Bronchial epithelial cell (primary cell): ENCODE measurements at regions not wholly inside any gene's neighbourhood (a gene's known extent, or its start where the extent isn't known, plus 50 kb on each side); places are given as distances from the start of the nearest gene placed in this dataset.
"Not testable (repeated sequence)": the region's sequence is repeated elsewhere in the genome, so short reads cannot be mapped to it uniquely, and the experiment has no call there.

Source experiments
- DNase-seq: peaks from one replicate; pipeline ENCODE4 v3.0.0-alpha.2; 2010; ENCODE audit warnings: low read depth
- FAIRE-seq: peaks from 2 replicates; lab custom pipeline; 2011; peaks lifted over from hg19 to GRCh38; lab: Jason Lieb, UNC
- H3K27me3 ChIP-seq: 2 replicates; pipeline ENCODE4 v1.5.1; 2011; ENCODE audit warnings: low read length; ENCODE audit not compliant: control insufficient read depth, insufficient read depth
- H3K36me3 ChIP-seq: 2 replicates; pipeline ENCODE4 v1.5.1; 2011; ENCODE audit warnings: low read length; ENCODE audit not compliant: control insufficient read depth, insufficient read depth
- H3K4me3 ChIP-seq: 2 replicates; pipeline ENCODE4 v1.5.1; 2011; ENCODE audit warnings: mild to moderate bottlenecking, low read depth, low read length, control low read depth
- TF ChIP-seq, protein P1 (sequence below): IDR thresholded peaks from 2 replicates; pipeline ENCODE4 v1.5.1; 2011; ENCODE audit warnings: mild to moderate bottlenecking, moderate library complexity, low read length, control low read depth, inconsistent platforms; ENCODE audit not compliant: insufficient read depth, severe bottlenecking

DNA sequence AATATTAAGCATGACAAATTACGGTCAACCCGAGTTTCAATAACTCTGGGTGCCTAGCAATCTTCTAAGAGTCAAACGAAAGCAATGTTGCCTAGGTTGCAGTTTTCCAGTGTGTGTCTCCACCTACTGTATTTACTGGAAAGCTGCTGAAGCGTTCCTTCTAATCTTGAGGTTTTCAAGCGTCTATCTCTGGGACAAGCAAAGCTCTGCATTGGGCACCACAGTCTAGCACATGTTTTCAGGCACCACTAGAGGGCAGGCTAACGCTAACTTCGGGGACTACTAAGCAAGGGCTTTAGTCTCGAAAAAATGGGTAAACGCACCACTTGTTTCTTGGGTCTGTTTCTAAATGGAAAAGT, 82.7 kb upstream of the KIF2A start:
- not testable (repeated sequence) for H3K36me3 ChIP-seq, H3K4me3 ChIP-seq, DNase-seq, FAIRE-seq, H3K27me3 ChIP-seq
- TF ChIP-seq, protein P1, sequence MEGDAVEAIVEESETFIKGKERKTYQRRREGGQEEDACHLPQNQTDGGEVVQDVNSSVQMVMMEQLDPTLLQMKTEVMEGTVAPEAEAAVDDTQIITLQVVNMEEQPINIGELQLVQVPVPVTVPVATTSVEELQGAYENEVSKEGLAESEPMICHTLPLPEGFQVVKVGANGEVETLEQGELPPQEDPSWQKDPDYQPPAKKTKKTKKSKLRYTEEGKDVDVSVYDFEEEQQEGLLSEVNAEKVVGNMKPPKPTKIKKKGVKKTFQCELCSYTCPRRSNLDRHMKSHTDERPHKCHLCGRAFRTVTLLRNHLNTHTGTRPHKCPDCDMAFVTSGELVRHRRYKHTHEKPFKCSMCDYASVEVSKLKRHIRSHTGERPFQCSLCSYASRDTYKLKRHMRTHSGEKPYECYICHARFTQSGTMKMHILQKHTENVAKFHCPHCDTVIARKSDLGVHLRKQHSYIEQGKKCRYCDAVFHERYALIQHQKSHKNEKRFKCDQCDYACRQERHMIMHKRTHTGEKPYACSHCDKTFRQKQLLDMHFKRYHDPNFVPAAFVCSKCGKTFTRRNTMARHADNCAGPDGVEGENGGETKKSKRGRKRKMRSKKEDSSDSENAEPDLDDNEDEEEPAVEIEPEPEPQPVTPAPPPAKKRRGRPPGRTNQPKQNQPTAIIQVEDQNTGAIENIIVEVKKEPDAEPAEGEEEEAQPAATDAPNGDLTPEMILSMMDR: peak; percentile 29

DNA sequence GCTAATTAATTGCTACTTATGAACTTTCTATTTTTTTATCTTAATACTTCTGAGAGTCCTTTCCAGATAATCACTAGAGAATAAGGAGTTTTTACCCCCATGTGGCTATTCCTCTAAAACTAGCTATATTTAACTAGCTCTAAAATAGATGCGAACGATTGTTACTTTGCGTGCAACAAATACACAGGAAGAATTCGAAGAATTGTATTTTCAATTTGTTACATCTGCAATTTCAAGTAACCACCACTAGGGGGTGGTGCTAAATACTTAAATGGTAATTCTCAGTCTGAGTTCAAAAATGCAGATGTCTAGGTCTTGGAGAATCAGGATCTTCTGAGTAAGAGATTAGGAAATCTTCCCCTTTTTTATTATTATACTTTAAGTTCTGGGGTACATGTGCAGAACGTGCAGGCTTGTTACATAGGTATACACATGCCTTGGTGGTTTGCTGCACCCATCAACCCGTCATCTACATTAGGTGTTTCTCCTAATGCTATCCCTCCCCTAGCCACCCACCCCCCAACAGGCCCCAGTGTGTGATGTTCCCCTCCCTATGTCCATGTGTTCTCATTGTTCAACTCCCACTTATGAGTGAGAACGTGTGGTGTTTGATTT, 80.9 kb upstream of the KIF2A start:
- H3K36me3 ChIP-seq, FAIRE-seq, DNase-seq, H3K27me3 ChIP-seq, H3K4me3 ChIP-seq: not testable (repeated sequence)

DNA sequence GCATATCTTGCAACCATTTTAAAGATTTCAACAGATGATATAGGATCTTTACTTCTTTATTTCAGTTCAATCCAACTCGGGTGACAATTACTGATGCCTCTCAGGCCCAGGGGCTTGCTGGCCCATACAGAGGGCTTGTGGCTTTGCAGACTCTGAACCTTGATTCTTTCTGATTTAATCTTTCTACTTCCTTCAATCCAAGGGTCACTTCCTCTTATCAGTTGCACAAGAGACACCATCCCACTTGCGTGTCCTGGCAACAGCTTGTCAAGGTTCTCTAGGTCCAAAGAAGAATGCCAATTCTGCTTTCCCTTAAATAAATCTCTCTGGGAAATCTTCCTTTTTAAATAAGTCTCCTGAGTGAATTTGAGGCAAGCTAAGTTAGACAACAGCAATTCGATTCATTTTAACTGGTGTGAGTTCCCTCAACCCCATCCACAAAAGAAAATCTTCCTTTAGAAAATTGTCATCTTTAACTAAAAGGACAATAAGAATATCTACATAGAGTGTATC, 75.1 kb upstream of the KIF2A start:
- FAIRE-seq, H3K36me3 ChIP-seq, H3K27me3 ChIP-seq, H3K4me3 ChIP-seq, DNase-seq: not testable (repeated sequence)

DNA sequence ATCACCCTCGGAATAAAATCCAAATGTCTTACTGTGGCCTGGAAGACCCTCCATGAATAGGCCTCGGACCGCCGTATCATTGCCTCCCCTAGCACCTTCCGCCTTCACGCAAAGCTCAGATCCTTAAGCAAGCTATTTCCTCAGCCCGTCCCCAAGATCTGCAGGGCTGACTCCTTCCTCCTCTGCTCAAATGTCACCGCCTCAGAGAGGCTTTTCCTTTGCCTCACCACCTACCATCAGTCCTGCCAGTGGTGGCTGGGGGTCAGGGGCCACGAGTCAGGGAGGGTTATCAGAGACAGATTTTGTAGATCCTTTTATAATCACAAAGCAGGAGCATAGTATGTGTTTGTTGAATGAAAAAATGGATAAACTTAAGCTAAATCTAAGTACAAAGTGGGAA, 74.4 kb upstream of the KIF2A start:
- TF ChIP-seq, protein P1: no peak
- H3K4me3 ChIP-seq: no peak overlapping the region
- H3K36me3 ChIP-seq: no peaks in the 10 kb centered on the region
- DNase-seq (no peak), FAIRE-seq (no peak)
- no peaks in the 10 kb centered on the region for H3K27me3 ChIP-seq

DNA sequence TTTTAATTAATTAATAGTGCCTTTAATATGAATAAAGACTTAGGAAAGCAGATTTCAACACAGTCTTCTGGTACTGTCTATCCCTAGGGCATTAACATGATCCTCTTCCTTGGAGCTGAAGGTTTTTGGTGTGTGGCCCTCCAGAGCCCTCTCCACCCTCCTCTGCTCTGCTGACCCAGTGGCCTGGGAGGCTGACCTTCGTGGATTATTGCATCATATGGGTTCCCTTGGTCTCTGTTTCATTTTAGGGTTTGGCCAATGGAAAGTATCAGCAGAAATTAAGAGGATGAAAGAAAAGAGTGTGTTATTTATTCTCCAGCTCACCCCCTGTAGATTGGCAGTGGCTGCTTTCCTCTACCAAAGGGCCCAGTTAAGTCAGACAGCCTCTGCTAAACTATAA, 73.8 kb upstream of the KIF2A start:
- H3K36me3 ChIP-seq, FAIRE-seq, H3K4me3 ChIP-seq, DNase-seq, H3K27me3 ChIP-seq: not testable (repeated sequence)

DNA sequence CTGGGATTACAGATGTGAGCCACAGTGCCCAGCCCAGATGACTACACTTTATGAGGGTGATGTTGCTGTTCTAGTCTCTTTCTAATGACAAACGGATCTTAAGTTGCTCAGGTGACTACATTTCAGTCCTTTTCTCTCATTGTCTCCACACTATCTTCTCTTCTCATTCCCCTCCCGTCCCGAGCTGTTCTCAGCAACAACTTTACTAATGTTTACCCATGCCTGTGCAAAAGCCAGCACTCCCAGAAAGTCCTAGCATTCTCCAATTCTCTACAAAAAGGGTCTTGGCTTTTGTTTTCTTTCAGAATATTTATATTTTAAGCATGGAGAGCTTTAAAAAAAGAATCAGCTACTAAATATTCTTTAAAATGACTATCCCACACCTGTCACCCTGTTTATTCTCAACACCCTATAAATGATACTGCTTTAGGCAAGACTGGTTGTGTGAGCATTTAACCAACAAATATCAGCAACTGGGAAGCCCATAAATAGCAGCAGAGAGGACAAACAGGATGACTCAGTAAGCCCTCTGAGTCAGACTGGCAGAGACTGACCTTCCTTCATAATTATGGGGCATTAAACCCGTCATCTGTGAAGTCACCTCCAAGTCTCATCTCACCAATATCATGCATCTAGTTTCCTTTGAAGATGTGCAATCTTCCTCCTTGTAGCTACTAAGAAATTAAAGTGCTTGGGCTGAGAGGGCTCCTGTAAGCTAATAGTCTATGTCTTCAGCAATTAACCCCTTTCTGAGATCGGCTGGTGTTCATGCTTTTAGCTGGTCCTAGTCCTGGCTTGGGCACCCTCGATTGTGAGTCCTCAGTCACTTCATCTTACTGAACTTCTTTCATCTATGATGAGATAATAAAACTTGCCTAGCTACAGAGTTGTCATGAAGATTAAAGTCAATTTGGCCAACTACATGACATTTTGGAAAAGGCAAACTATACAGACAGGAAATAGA, 72.6 kb upstream of the KIF2A start:
- not testable (repeated sequence) for H3K36me3 ChIP-seq, FAIRE-seq, H3K27me3 ChIP-seq, H3K4me3 ChIP-seq
- DNase-seq: peak; percentile 80

DNA sequence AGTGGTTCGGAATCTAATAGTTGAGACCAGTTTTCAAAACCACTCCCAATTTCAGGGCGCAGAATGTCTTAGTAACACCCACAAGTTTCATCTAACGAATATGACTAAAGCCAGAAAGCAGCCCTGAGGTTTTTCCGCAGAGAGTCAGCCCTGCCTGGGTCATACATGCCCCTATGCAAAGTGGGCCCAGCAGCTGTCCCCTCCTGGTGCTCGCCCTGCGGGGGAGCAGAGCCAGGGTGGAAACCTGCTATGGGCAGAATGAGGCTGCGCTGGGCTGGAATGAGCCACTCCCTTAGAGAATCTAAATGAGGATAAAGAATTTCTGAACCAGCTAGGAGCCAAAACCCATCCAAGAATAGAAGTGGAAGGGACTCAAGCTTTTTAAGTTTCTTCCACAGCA, 69.4 kb upstream of the KIF2A start:
- not testable (repeated sequence) for H3K27me3 ChIP-seq, H3K4me3 ChIP-seq, H3K36me3 ChIP-seq, FAIRE-seq, DNase-seq

DNA sequence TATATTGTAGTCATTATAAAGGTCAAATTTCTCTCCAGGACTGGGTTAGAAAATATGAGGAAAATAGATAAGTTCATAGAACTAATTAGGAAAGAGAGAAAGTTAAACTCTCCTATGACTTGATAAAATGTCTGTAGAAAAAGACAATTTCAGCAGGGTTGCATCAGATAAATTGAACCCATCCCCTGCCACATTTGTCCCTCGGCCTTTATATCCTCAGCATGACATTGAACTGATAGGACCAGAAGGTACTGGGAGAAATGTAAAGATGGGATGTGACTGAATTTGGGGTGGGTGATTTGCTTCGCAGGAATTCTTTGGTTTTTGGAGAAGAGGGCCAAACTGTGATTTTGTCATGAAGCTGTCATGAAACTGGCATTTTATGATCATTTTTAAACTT, 68.1 kb upstream of the KIF2A start:
- H3K36me3 ChIP-seq, DNase-seq, FAIRE-seq, H3K4me3 ChIP-seq, H3K27me3 ChIP-seq: not testable (repeated sequence)

DNA sequence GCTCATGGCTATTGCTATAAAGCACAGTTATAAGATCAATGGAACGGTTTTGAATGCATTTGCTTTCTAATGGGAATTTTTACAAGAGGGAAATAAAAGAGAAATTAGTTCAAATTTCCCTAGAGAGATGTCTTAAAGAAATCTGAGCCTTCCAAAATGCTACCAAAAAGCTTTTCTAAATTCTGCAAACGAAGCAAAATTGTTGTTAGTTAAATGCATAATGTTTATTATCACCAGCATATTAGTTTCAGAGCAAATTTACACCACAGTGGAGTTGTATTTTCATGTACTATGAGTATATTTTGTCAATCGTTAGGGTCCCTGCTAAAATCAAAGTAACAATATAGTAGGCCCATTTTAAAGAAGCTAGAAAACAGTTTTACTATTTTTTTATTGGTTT, 67.4 kb upstream of the KIF2A start:
- FAIRE-seq, H3K27me3 ChIP-seq, H3K36me3 ChIP-seq, H3K4me3 ChIP-seq, DNase-seq: not testable (repeated sequence)

DNA sequence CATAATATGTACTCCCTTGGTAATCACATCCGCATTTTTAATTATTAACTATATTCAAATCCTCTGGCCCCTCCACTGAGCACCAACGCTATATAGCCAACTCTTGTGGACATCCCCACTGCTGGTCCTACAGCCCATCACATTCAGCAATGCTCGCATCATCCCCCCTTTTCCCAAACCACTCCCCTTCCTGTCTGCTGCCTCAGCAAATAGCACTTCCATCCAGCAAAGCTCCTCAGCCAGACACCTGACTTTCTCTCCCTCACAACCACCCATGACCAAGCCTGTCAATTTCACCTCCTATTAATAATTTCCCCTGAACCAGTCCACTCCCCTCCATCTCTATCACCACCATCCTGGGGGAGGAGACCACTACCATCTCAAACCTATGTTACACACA, 65.5 kb upstream of the KIF2A start:
- DNase-seq, H3K27me3 ChIP-seq, FAIRE-seq, H3K36me3 ChIP-seq, H3K4me3 ChIP-seq: not testable (repeated sequence)

DNA sequence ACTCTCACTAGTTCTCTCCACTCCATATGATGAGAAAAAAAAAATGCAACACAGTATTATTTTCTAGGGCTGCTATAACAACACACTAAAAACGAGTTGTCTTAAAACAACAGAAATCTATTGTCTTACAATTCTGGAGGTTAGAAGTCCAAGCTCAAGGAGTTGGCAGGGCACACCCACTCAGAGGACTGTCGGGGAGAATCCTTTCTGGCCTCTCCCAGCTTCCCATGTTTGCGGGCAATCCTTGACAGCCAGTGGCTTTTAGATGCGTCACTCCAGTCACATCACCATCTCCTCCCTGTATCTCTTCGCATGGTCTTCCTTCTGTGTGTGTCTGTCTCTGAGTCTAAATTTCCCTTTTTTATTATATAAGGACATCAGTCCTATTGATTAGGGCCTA, 64.0 kb upstream of the KIF2A start:
- not testable (repeated sequence) for DNase-seq, FAIRE-seq, H3K4me3 ChIP-seq, H3K36me3 ChIP-seq, H3K27me3 ChIP-seq

DNA sequence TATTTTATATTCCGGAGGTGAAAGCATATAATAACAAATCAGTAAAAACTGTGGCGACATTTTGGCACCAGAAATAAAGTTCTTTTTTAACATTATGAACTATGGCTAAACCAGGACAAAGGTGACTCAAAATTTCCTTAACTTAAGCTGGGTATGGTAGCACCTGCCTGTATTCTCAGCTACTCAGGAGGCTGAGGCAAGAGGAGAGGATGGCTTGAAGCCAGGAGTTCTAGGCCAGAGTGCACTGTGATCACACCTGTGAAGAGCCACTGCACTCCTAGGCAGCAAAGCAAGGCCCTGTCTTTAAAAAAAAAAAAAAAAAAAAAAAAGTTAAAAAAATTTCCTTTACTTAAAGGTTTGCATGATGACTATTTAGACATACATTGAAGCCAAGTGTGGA, 63.0 kb upstream of the KIF2A start:
- H3K4me3 ChIP-seq, H3K27me3 ChIP-seq, FAIRE-seq, H3K36me3 ChIP-seq, DNase-seq: not testable (repeated sequence)
